ENCODE measurements at regions not wholly inside any gene's neighbourhood (a gene's known extent, or its start where the extent isn't known, plus 50 kb on each side); places are given as distances from the start of the nearest gene placed in this dataset.
A peak's percentile ranks its signal among the peaks of the same experiment; 100 is the strongest.

DNA sequence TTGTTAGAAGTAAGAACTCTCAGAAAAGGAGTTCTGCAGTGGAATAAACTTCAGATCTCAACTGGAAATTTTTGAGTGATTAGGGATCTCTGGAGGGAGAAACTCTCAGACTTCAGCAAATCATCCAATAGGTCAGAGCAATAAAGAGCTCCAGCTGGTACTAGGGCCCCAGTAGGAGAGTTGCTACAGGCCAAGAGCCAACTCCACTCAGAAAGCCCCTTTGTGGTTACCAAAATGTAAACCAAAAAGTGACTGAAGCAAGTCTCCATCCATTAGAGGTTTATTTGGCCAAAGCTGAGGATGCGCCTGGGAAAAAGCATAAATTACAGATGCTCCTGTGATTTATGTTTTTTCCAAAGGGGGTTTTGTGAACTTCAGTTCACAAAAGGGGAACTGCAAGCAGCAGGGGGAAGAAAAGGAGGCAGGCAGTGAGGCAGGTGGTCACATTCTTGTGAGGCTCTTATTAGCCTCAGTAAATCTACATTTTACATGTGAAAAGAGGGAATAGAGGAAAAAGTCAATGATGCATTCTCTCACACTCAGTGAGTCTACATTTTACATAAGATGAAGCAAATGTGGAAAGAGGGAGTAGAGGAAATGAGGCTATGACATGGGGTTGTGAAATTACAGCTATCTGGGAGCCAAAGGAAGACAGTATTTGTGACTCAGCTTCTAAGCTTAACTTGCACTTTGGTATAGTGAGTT, 92.4 kb upstream of the DAZL start:
- ATAC-seq (peak; percentile 49; the same call in 2 of the 3 replicates), FAIRE-seq (no peak), DNase-seq (ENCODE audit: low read depth, low spot score) (no peak)
- no TSS peak for BruUV-seq (replicated peaks)
- in situ Hi-C loops (cut with MboI): no loop called here
- Histone ChIP-seq H3K9ac (ENCODE audit: control insufficient read depth, insufficient read depth, low read length) (no peak overlapping the region), H3K4me3 (no peak overlapping the region), H3K4me1 (ENCODE audit: control insufficient read depth, insufficient read depth, low read length) (peaks cover 12% of the 10 kb centered on the region; the same call in 1 of the 2 replicates), H3K79me2 (ENCODE audit: control insufficient read depth, insufficient read depth, low read length) (no peaks in the 10 kb centered on the region), H2AFZ (ENCODE audit: control insufficient read depth, low read depth, low read length) (no peak overlapping the region), H3K36me3 (ENCODE audit: control insufficient read depth in 2 of 2, insufficient read depth in 2 of 2, low read length in 1 of 2) (no peaks in the 10 kb centered on the region), H3K27ac (ENCODE audit: control insufficient read depth, insufficient read depth) (no peak overlapping the region), H3K27me3 (replicated peaks in 1 of 2; ENCODE audit: control insufficient read depth in 2 of 2, insufficient read depth in 2 of 2, low read length in 1 of 2) (no peaks in the 10 kb centered on the region; a peak in 1 of 4 replicates), H3K4me2 (ENCODE audit: control insufficient read depth, insufficient read depth) (no peak overlapping the region), H4K20me1 (ENCODE audit: control insufficient read depth, insufficient read depth) (no peaks in the 10 kb centered on the region), H3K9me3 (replicated peaks; ENCODE audit: control insufficient read depth, insufficient read depth, low read length) (no peaks in the 10 kb centered on the region)
- SMC1A ChIA-PET (ENCODE audit: uncharacterized antibody, unreplicated experiment): interaction anchor here (1.5 kb wide), 1 partner anchor 143 kb away, joined by 4 read pairs; no protein-coding TSS in a partner anchor
- intact Hi-C loops (cut with micrococcal nuclease; ENCODE audit: unreplicated experiment): no loop called here
- no peak for TF ChIP-seq SMARCA5 (IDR thresholded peaks at IDR 0.05)
- peak; percentile 22 to 24; a peak in 2 of 4 replicates for TF ChIP-seq IKZF2 (IDR thresholded peaks at IDR 0.05)
- TF ChIP-seq EED (IDR thresholded peaks at IDR 0.05; ENCODE audit: low read depth): peak; percentile 22; the same call in 1 of the 2 replicates
- TF ChIP-seq RUNX3 (IDR thresholded peaks at IDR 0.05; ENCODE audit: low read length): peak; percentile 77
- TF ChIP-seq BACH1 (IDR thresholded peaks at IDR 0.05; ENCODE audit: borderline replicate concordance): no peak
- TF ChIP-seq SPI1 (IDR thresholded peaks at IDR 0.05; ENCODE audit: borderline replicate concordance, insufficient read depth, low read depth, low read length): peak; percentile 76; the same call in 1 of the 2 replicates
- TF ChIP-seq IKZF1 (conservative IDR thresholded peaks at IDR 0.05): peak; percentile 31; the same call in 1 of the 2 replicates
- TF ChIP-seq, protein P1, sequence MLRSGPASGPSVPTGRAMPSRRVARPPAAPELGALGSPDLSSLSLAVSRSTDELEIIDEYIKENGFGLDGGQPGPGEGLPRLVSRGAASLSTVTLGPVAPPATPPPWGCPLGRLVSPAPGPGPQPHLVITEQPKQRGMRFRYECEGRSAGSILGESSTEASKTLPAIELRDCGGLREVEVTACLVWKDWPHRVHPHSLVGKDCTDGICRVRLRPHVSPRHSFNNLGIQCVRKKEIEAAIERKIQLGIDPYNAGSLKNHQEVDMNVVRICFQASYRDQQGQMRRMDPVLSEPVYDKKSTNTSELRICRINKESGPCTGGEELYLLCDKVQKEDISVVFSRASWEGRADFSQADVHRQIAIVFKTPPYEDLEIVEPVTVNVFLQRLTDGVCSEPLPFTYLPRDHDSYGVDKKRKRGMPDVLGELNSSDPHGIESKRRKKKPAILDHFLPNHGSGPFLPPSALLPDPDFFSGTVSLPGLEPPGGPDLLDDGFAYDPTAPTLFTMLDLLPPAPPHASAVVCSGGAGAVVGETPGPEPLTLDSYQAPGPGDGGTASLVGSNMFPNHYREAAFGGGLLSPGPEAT (IDR thresholded peaks at IDR 0.05; ENCODE audit: low read depth): 0 out of 2 replicates have a peak, but pooled peaks have one; percentile 36
- CTCF ChIA-PET: interaction anchor here (0.5 to 0.9 kb wide), 2 partner anchors 32 to 97 kb away, joined by 3 to 5 read pairs; no protein-coding TSS in a partner anchor
- RAD21 ChIA-PET (ENCODE audit: unreplicated experiment): no interaction called here
- POLR2A ChIA-PET: no interaction called here
- WGBS (ENCODE audit: insufficient coverage, insufficient replicate concordance, low lambda C conversion rate, missing lambda C conversion rate): 44% methylated on average over 1 of the region's 1 CpG
